OCI-LY3 (cell line): ENCODE measurements at regions not wholly inside any gene's neighbourhood (a gene's known extent, or its start where the extent isn't known, plus 50 kb on each side); places are given as distances from the start of the nearest gene placed in this dataset.

Source experiments
- EZH2phosphoT487 ChIP-seq: fragments of 200-600 bp; shearing (Covaris generic); IDR thresholded peaks from 2 replicates; pipeline ENCODE4 v1.6.1; 2018; ENCODE audit warnings: antibody characterized with exemption, mixed run types, low read depth
- TF ChIP-seq, protein P1 (sequence below): fragments of 200-600, 300-600 bp; sonication (generic); IDR thresholded peaks from 2 replicates; pipeline ENCODE4 v1.5.1; 2014; ENCODE audit warnings: antibody characterized with exemption, low read length, low read depth

DNA sequence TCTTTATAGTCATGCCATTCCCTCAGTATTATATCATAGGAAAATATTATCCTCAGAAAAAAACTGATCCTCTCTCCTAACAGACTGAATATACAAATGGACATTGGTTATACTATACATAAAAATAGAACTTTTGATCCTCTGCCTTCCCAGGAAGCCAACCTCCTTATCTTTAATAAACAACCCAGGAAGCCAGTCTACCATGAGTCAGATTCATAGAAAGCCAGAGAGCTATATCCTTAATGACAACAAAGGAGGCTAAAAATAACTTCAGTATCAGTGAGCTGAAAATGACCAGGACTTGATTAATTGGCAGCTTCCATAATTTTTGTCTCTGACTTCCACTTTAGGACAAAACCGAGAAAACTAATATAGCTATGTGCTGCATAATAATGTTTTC is 58.0 kb upstream of the USP9Y start:
- TF ChIP-seq, protein P1, sequence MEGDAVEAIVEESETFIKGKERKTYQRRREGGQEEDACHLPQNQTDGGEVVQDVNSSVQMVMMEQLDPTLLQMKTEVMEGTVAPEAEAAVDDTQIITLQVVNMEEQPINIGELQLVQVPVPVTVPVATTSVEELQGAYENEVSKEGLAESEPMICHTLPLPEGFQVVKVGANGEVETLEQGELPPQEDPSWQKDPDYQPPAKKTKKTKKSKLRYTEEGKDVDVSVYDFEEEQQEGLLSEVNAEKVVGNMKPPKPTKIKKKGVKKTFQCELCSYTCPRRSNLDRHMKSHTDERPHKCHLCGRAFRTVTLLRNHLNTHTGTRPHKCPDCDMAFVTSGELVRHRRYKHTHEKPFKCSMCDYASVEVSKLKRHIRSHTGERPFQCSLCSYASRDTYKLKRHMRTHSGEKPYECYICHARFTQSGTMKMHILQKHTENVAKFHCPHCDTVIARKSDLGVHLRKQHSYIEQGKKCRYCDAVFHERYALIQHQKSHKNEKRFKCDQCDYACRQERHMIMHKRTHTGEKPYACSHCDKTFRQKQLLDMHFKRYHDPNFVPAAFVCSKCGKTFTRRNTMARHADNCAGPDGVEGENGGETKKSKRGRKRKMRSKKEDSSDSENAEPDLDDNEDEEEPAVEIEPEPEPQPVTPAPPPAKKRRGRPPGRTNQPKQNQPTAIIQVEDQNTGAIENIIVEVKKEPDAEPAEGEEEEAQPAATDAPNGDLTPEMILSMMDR, result no peak
- TF ChIP-seq EZH2phosphoT487, result no peak
